ENCODE measurements at regions not wholly inside any gene's neighbourhood (a gene's known extent, or its start where the extent isn't known, plus 50 kb on each side); places are given as distances from the start of the nearest gene placed in this dataset.

- no peak for DNase-seq
Measured at GRCh38 chr12:4223273-4223845, 50.2 kb upstream of the CCND2 start.

- no peak for DNase-seq
Measured at GRCh38 chr12:4221258-4221620, 52.3 kb upstream of the CCND2 start.

GRCh38 chr12:4220536-4221257 is 52.9 kb upstream of the CCND2 start:
- DNase-seq, result no peak

- DNase-seq, result no peak
Measured at GRCh38 chr12:4217091-4217490, 56.5 kb upstream of the CCND2 start.

- DNase-seq, result no peak
Measured at GRCh38 chr12:4216187-4216927, 57.2 kb upstream of the CCND2 start.

GRCh38 chr12:4215229-4216186 is 58.1 kb upstream of the CCND2 start:
- DNase-seq, result no peak

GRCh38 chr12:4214877-4215228 is 58.7 kb upstream of the CCND2 start:
- no peak for DNase-seq

- no peak for DNase-seq
Measured at GRCh38 chr12:4213471-4213870, 60.1 kb upstream of the CCND2 start.

- no peak for DNase-seq
Measured at GRCh38 chr12:4212845-4213244, 60.7 kb upstream of the CCND2 start.

- no peak for DNase-seq
Measured at GRCh38 chr12:4211372-4211771, 62.2 kb upstream of the CCND2 start.

GRCh38 chr12:4210183-4210582 is 63.4 kb upstream of the CCND2 start:
- no peak for DNase-seq

GRCh38 chr12:4206470-4206869 is 67.1 kb upstream of the CCND2 start:
- DNase-seq, result no peak

GRCh38 chr12:4203772-4204376 is 69.7 kb upstream of the CCND2 start:
- no peak for DNase-seq

GRCh38 chr12:4202918-4203317 is 70.6 kb upstream of the CCND2 start:
- DNase-seq, result no peak

GRCh38 chr12:4202487-4202886 is 71.1 kb upstream of the CCND2 start:
- no peak for DNase-seq

GRCh38 chr12:4201333-4202100 is 72.0 kb upstream of the CCND2 start:
- no peak for DNase-seq

GRCh38 chr12:4197922-4198763 is 75.4 kb upstream of the CCND2 start:
- DNase-seq, result no peak

- no peak for DNase-seq
Measured at GRCh38 chr12:4196805-4197420, 76.6 kb upstream of the CCND2 start.

- no peak for DNase-seq
Measured at GRCh38 chr12:4194668-4195067, 78.9 kb upstream of the CCND2 start.

GRCh38 chr12:4193821-4194220 is 79.7 kb upstream of the CCND2 start:
- no peak for DNase-seq

- DNase-seq, result no peak
Measured at GRCh38 chr12:4191642-4192041, 81.9 kb upstream of the CCND2 start.

Measured in NCI-H524 treated with DMSO at 0.1 percent for 48 hours (cell line).